H1 (cell line): ENCODE measurements at regions not wholly inside any gene's neighbourhood (a gene's known extent, or its start where the extent isn't known, plus 50 kb on each side); places are given as distances from the start of the nearest gene placed in this dataset.

ENCODE experiments used
- CTCF ChIA-PET: fragments of 300-600 bp; sonication (Branson Sonifier 250); formaldehyde crosslinking; loops from one replicate; lab custom pipeline; 2021; ENCODE audit not compliant: partially characterized antibody; lab: Charles Lee
- POLR2A ChIA-PET: fragments of 300-600 bp; sonication (Branson Sonifier 250); formaldehyde crosslinking; loops from one replicate; lab custom pipeline; 2021; ENCODE audit warnings: inconsistent platforms; ENCODE audit not compliant: partially characterized antibody; lab: Charles Lee
- DNase-seq, 2 experiments: peaks; one replicate each; pipeline versions ENCODE4 v3.0.0 to v3.0.0-alpha.2; 2010 to 2022; ENCODE audit warnings: low spot score in 2 of 2, low read depth in 1 of 2, mixed read lengths in 1 of 2
- FAIRE-seq: peaks from 2 replicates; lab custom pipeline; 2011; peaks lifted over from hg19 to GRCh38; lab: Jason Lieb, UNC
- H2AFZ ChIP-seq: 2 replicates; pipeline ENCODE4 v1.8.1; 2012; ENCODE audit warnings: low read length, inconsistent platforms
- H2AK5ac ChIP-seq: 2 replicates; pipeline ENCODE4 v1.6.1; 2013; ENCODE audit warnings: low read depth, low read length
- H2BK120ac ChIP-seq: replicated peaks from 2 replicates; pipeline ENCODE3; 2013; ENCODE audit warnings: low read depth, low read length, inconsistent platforms
- H2BK12ac ChIP-seq: 2 replicates; pipeline ENCODE4 v1.6.1; 2013; ENCODE audit warnings: low read depth, low read length
- H2BK15ac ChIP-seq: 2 replicates; pipeline ENCODE4 v1.6.1; 2013; ENCODE audit warnings: low read length
- H2BK20ac ChIP-seq: 2 replicates; pipeline ENCODE4 v1.6.1; 2013; ENCODE audit warnings: low read length
- H2BK5ac ChIP-seq: 2 replicates; pipeline ENCODE4 v1.6.1; 2013; ENCODE audit warnings: low read depth, low read length
- H3K14ac ChIP-seq: 2 replicates; pipeline ENCODE4 v1.6.1; 2013; ENCODE audit warnings: inconsistent platforms; ENCODE audit not compliant: insufficient read length
- H3K18ac ChIP-seq: 2 replicates; pipeline ENCODE4 v1.6.1; 2013; ENCODE audit warnings: low read length; ENCODE audit errors: extremely low read depth
- H3K23ac ChIP-seq: 2 replicates; pipeline ENCODE4 v1.6.1; 2013; ENCODE audit warnings: inconsistent platforms; ENCODE audit not compliant: insufficient read length
- H3K23me2 ChIP-seq: 2 replicates; pipeline ENCODE4 v1.6.1; 2013; ENCODE audit warnings: low read depth, low read length
- H3K27ac ChIP-seq: 2 replicates; pipeline ENCODE4 v1.6.1; 2011; ENCODE audit warnings: low read depth, low read length, inconsistent platforms
- H3K27me3 ChIP-seq, 4 experiments: replicated peaks in 1 of 4; 1 replicate in 1 of 4; 2 replicates in 3 of 4; pipeline versions ENCODE4 v1.6.1 to v1.8.1; 2011 to 2013; ENCODE audit warnings: low read length in 3 of 4, mild to moderate bottlenecking in 3 of 4, inconsistent platforms in 2 of 4, mixed read lengths in 2 of 4, moderate library complexity in 1 of 4; ENCODE audit not compliant: control insufficient read depth in 3 of 4, insufficient read depth in 3 of 4; ENCODE audit errors: extremely low read depth in 1 of 4
- H3K36me3 ChIP-seq, 4 experiments: 2 replicates each; pipeline versions ENCODE4 v1.6.1 to v1.8.1; 2011 to 2013; ENCODE audit warnings: mild to moderate bottlenecking in 4 of 4, low read length in 3 of 4, moderate library complexity in 2 of 4, control low read depth in 1 of 4, inconsistent platforms in 1 of 4; ENCODE audit not compliant: insufficient read depth in 4 of 4, control insufficient read depth in 2 of 4
- H3K4ac ChIP-seq: replicated peaks from 2 replicates; pipeline ENCODE3; 2013; ENCODE audit warnings: low read length, low read depth, mixed read lengths, inconsistent platforms; ENCODE audit not compliant: insufficient read length
- H3K4me1 ChIP-seq, 4 experiments: replicated peaks in 1 of 4; 1 replicate in 1 of 4; 2 replicates in 3 of 4; pipeline versions ENCODE4 v1.6.1 to v1.8.1; 2011 to 2013; ENCODE audit warnings: low read length in 3 of 4, inconsistent platforms in 2 of 4, mixed read lengths in 1 of 4; ENCODE audit not compliant: insufficient read depth in 4 of 4, control insufficient read depth in 3 of 4
- H3K4me2 ChIP-seq, 2 experiments: 2 replicates each; pipeline versions ENCODE4 v1.6.1 to v1.8.1; 2011 to 2013; ENCODE audit warnings: low read depth in 2 of 2, low read length in 2 of 2, control low read depth in 1 of 2, inconsistent platforms in 1 of 2, mild to moderate bottlenecking in 1 of 2; ENCODE audit not compliant: insufficient read depth in 1 of 2
- H3K4me3 ChIP-seq, 4 experiments: fragments of 200-600, 300-600 bp in 1 of 4; sonication (generic), shearing (Covaris generic), sonication (Bioruptor Twin) in 1 of 4; 2 replicates each; pipeline versions ENCODE4 v1.5.1 to v1.8.1; 2011 to 2016; ENCODE audit warnings: low read length in 4 of 4, low read depth in 3 of 4, control low read depth in 2 of 4, inconsistent platforms in 2 of 4, mild to moderate bottlenecking in 2 of 4, mixed read lengths in 1 of 4, moderate library complexity in 1 of 4; ENCODE audit not compliant: insufficient read depth in 2 of 4; ENCODE audit errors: extremely low read depth in 1 of 4
- H3K56ac ChIP-seq: replicated peaks from 2 replicates; pipeline ENCODE3; 2013; ENCODE audit warnings: low read depth, mild to moderate bottlenecking, mixed read lengths, low read length, inconsistent platforms; ENCODE audit not compliant: insufficient read length
- H3K79me1 ChIP-seq: 2 replicates; pipeline ENCODE4 v1.6.1; 2013; ENCODE audit warnings: low read depth, low read length, control low read depth
- H3K79me2 ChIP-seq, 2 experiments: 2 replicates each; pipeline versions ENCODE4 v1.6.1 to v1.8.1; 2012 to 2013; ENCODE audit warnings: low read length in 2 of 2, mild to moderate bottlenecking in 2 of 2, inconsistent platforms in 1 of 2; ENCODE audit not compliant: insufficient read depth in 2 of 2, control insufficient read depth in 1 of 2
- H3K9ac ChIP-seq, 4 experiments: replicated peaks in 1 of 4; 1 replicate in 1 of 4; 2 replicates in 3 of 4; pipeline versions ENCODE4 v1.6.1 to v1.8.1; 2011 to 2013; ENCODE audit warnings: low read depth in 3 of 4, low read length in 3 of 4, control low read depth in 2 of 4, mild to moderate bottlenecking in 2 of 4, moderate library complexity in 2 of 4, inconsistent platforms in 1 of 4; ENCODE audit errors: extremely low read depth in 1 of 4
- H3K9me3 ChIP-seq, 2 experiments: 2 replicates each; pipeline versions ENCODE4 v1.6.1 to v1.8.1; 2012 to 2013; ENCODE audit warnings: mild to moderate bottlenecking in 2 of 2, moderate library complexity in 2 of 2, control low read depth in 1 of 2, inconsistent platforms in 1 of 2, low read depth in 1 of 2, low read length in 1 of 2, mixed read lengths in 1 of 2; ENCODE audit not compliant: insufficient read depth in 2 of 2
- H4K20me1 ChIP-seq, 2 experiments: replicated peaks in 1 of 2; 2 replicates each; pipeline versions ENCODE3 to v1.8.1; 2011 to 2013; ENCODE audit warnings: inconsistent platforms in 2 of 2, low read length in 2 of 2, mild to moderate bottlenecking in 1 of 2; ENCODE audit not compliant: insufficient read depth in 2 of 2, control insufficient read depth in 1 of 2
- H4K5ac ChIP-seq: 2 replicates; pipeline ENCODE4 v1.6.1; 2013; ENCODE audit warnings: low read length, low read depth, mixed read lengths, inconsistent platforms; ENCODE audit not compliant: insufficient read length
- H4K8ac ChIP-seq: 2 replicates; pipeline ENCODE4 v1.8.0; 2013; ENCODE audit warnings: mild to moderate bottlenecking, moderate library complexity, low read length, inconsistent platforms; ENCODE audit not compliant: insufficient read depth; ENCODE audit errors: extremely low read depth
- H4K91ac ChIP-seq: replicated peaks from 2 replicates; pipeline ENCODE3; 2013; ENCODE audit warnings: low read length, mixed read lengths, inconsistent platforms; ENCODE audit not compliant: insufficient read length
- ASH2L ChIP-seq: fragments of 200-600, 300-600 bp; sonication (generic); IDR thresholded peaks from one replicate; pipeline ENCODE4 v1.7.1; 2017; ENCODE audit warnings: low read length
- CTBP2 ChIP-seq: IDR thresholded peaks from 2 replicates; pipeline ENCODE4 v1.7.0; 2011; ENCODE audit warnings: borderline replicate concordance, mild to moderate bottlenecking, moderate library complexity, mixed read lengths, low read length; ENCODE audit not compliant: insufficient read depth, insufficient read length
- RFX5 ChIP-seq: IDR thresholded peaks from 2 replicates; pipeline ENCODE4 v1.6.1; 2011; ENCODE audit warnings: low read depth, low read length, improper control_type of control experiment, borderline replicate concordance
- RNF2 ChIP-seq: fragments of 200-900, 300-1000 bp; sonication (generic); IDR thresholded peaks from 2 replicates; pipeline ENCODE4 v1.7.1; 2016; ENCODE audit warnings: borderline replicate concordance, low read depth, mild to moderate bottlenecking, antibody characterized with exemption, low read length; ENCODE audit not compliant: poor library complexity, severe bottlenecking; ENCODE audit errors: missing control alignments
- WGBS, 2 experiments: shearing (Covaris generic) in 1 of 2; methylation state at CpG; one replicate each; pipeline versions ENCODE4 v1.1.6 to v1.1.7; 2013 to 2015; ENCODE audit warnings: low lambda C conversion rate in 2 of 2, mixed read lengths in 2 of 2, inconsistent platforms in 1 of 2, low coverage in 1 of 2, missing lambda C conversion rate in 1 of 2; ENCODE audit not compliant: insufficient replicate concordance in 2 of 2, insufficient coverage in 1 of 2, insufficient read length in 1 of 2; ENCODE audit errors: extremely low coverage in 1 of 2, missing lambda C conversion rate in 1 of 2; 5-methylcytosine and 5-hydroxymethylcytosine counted together

- Histone ChIP-seq H3K4me2 (no peak overlapping the region), H3K79me1 (no peaks in the 10 kb centered on the region), H3K79me2 (no peaks in the 10 kb centered on the region), H3K9ac (no peak overlapping the region), H2BK5ac (no peak overlapping the region), H3K14ac (no peak overlapping the region), H2AK5ac (no peak overlapping the region), H2BK12ac (no peak overlapping the region), H4K8ac (no peak overlapping the region), H3K4ac (no peak overlapping the region), H3K27ac (no peak overlapping the region), H4K5ac (no peak overlapping the region), H2BK15ac (no peak overlapping the region), H4K91ac (no peak overlapping the region), H3K4me3 (no peak overlapping the region), H3K9me3 (no peaks in the 10 kb centered on the region), H3K56ac (no peak overlapping the region), H3K18ac (no peak overlapping the region), H3K36me3 (no peaks in the 10 kb centered on the region), H3K23me2 (no peaks in the 10 kb centered on the region), H3K27me3 (no peaks in the 10 kb centered on the region; a peak in 1 of 7 replicates), H2AFZ (no peak overlapping the region), H2BK120ac (no peak overlapping the region), H4K20me1 (no peaks in the 10 kb centered on the region), H3K4me1 (peaks cover 0 to 3% (median 0%) of the 10 kb centered on the region in 4 experiments; a peak in 1 of 7 replicates), H3K23ac (no peak overlapping the region), H2BK20ac (no peak overlapping the region)
- CTCF ChIA-PET: interaction anchor here (0.8 to 1.7 kb wide), 3 partner anchors 13 to 999 kb away, joined by 3 to 4 read pairs (median 3); no protein-coding TSS in a partner anchor
- DNase-seq (no peak), FAIRE-seq (no peak)
- 84% methylated on average over 2 of the region's 2 CpGs; no CpG with 5 or more reads in 1 of the 2 experiments for WGBS, 2 experiments
- POLR2A ChIA-PET: no interaction called here
- TF ChIP-seq ASH2L (no peak), RFX5 (no peak), RNF2 (no peak), CTBP2 (no peak)
Observed at GRCh38 chr2:163465440-163465839, 270.4 kb downstream of the FIGN start.
